Thyroid gland (tissue), 4 donors: ENCODE measurements at regions not wholly inside any gene's neighbourhood (a gene's known extent, or its start where the extent isn't known, plus 50 kb on each side); places are given as distances from the start of the nearest gene placed in this dataset.

Experiments used
- POLR2A ChIP-seq, 2 donors: fragments of 450-650 bp; IDR thresholded peaks; one replicate each; pipeline ENCODE4 v1.6.1; 2017; ENCODE audit warnings: antibody characterized with exemption in 2 of 2, mild to moderate bottlenecking in 2 of 2, moderate library complexity in 1 of 2
- TF ChIP-seq, protein P1 (sequence below), 6 experiments: fragments of 200-600 bp in 3 of 6; fragments of 450-650 bp in 3 of 6; sonication (generic) in 3 of 6; IDR thresholded peaks; one replicate each; pipeline ENCODE4 v1.5.1; 2016 to 2019; ENCODE audit warnings: antibody characterized with exemption in 6 of 6, mild to moderate bottlenecking in 2 of 6, inconsistent platforms in 1 of 6, moderate library complexity in 1 of 6

- TF ChIP-seq POLR2A (IDR thresholded peaks at IDR 0.05), result no peak
- TF ChIP-seq, protein P1, sequence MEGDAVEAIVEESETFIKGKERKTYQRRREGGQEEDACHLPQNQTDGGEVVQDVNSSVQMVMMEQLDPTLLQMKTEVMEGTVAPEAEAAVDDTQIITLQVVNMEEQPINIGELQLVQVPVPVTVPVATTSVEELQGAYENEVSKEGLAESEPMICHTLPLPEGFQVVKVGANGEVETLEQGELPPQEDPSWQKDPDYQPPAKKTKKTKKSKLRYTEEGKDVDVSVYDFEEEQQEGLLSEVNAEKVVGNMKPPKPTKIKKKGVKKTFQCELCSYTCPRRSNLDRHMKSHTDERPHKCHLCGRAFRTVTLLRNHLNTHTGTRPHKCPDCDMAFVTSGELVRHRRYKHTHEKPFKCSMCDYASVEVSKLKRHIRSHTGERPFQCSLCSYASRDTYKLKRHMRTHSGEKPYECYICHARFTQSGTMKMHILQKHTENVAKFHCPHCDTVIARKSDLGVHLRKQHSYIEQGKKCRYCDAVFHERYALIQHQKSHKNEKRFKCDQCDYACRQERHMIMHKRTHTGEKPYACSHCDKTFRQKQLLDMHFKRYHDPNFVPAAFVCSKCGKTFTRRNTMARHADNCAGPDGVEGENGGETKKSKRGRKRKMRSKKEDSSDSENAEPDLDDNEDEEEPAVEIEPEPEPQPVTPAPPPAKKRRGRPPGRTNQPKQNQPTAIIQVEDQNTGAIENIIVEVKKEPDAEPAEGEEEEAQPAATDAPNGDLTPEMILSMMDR (IDR thresholded peaks at IDR 0.05), result no peak
Measured at GRCh38 chrX:130497531-130497930, 95.7 kb downstream of the RBMX2 start.
